Liver (tissue), 8 donors: ENCODE measurements at regions not wholly inside any gene's neighbourhood (a gene's known extent, or its start where the extent isn't known, plus 50 kb on each side); places are given as distances from the start of the nearest gene placed in this dataset.

ENCODE experiments used
- DNase-seq: peaks from one replicate; pipeline ENCODE4 v3.0.0-alpha.2; 2017; ENCODE audit warnings: low spot score
- H3K27ac ChIP-seq, 2 donors: one replicate each; pipeline ENCODE4 v1.7.0; 2013; ENCODE audit warnings: inconsistent platforms in 2 of 2, low read length in 2 of 2, control low read depth in 1 of 2, low read depth in 1 of 2, mild to moderate bottlenecking in 1 of 2
- H3K27me3 ChIP-seq, 4 donors: one replicate each; pipeline versions ENCODE4 v1.6.1 to v1.7.0; 2013; ENCODE audit warnings: low read length in 3 of 4, inconsistent platforms in 1 of 4, mild to moderate bottlenecking in 1 of 4, moderate library complexity in 1 of 4; ENCODE audit not compliant: control insufficient read depth in 4 of 4, insufficient read depth in 4 of 4
- H3K36me3 ChIP-seq, 4 donors: one replicate each; pipeline versions ENCODE4 v1.6.1 to v1.7.0; 2013; ENCODE audit warnings: low read length in 3 of 4, mild to moderate bottlenecking in 3 of 4, low read depth in 1 of 4, moderate library complexity in 1 of 4; ENCODE audit not compliant: control insufficient read depth in 4 of 4, insufficient read depth in 3 of 4
- H3K4me1 ChIP-seq, 4 donors: one replicate each; pipeline versions ENCODE4 v1.6.1 to v1.7.0; 2013; ENCODE audit warnings: low read length in 3 of 4, mild to moderate bottlenecking in 3 of 4, moderate library complexity in 1 of 4; ENCODE audit not compliant: control insufficient read depth in 4 of 4, insufficient read depth in 4 of 4
- H3K4me3 ChIP-seq, 3 donors: one replicate each; pipeline versions ENCODE4 v1.6.1 to v1.7.0; 2013; ENCODE audit warnings: low read length in 3 of 3, control low read depth in 1 of 3, low read depth in 1 of 3, mild to moderate bottlenecking in 1 of 3
- H3K9ac ChIP-seq, 2 donors: one replicate each; pipeline ENCODE4 v1.7.0; 2013; ENCODE audit warnings: low read length in 2 of 2, mild to moderate bottlenecking in 2 of 2, moderate library complexity in 2 of 2, control low read depth in 1 of 2, low read depth in 1 of 2
- H3K9me3 ChIP-seq, 4 donors: one replicate each; pipeline versions ENCODE4 v1.6.1 to v1.7.0; 2013; ENCODE audit warnings: low read length in 3 of 4; ENCODE audit not compliant: control insufficient read depth in 4 of 4
- ATF3 ChIP-seq: IDR thresholded peaks from 2 replicates; pipeline ENCODE4 v1.6.1; 2016; ENCODE audit warnings: antibody characterized with exemption
- CTCF ChIP-seq: fragments of 150-350 bp; IDR thresholded peaks from 2 replicates; pipeline ENCODE4 v1.5.1; 2017; ENCODE audit warnings: improper control_type of control experiment, low read depth, low read length; ENCODE audit not compliant: missing input control
- EGR1 ChIP-seq, 2 donors: IDR thresholded peaks; 2 replicates each; pipeline ENCODE4 v1.6.1; 2016 to 2018; ENCODE audit warnings: antibody characterized with exemption in 2 of 2, low read depth in 2 of 2
- FOXA1 ChIP-seq: IDR thresholded peaks from 2 replicates; pipeline ENCODE4 v1.6.1; 2016; ENCODE audit warnings: antibody characterized with exemption
- FOXA2 ChIP-seq: IDR thresholded peaks from 2 replicates; pipeline ENCODE4 v1.6.1; 2016; ENCODE audit warnings: antibody characterized with exemption
- GABPA ChIP-seq, 2 donors: IDR thresholded peaks in 1 of 2; conservative IDR thresholded peaks in 1 of 2; 2 replicates each; pipeline ENCODE4 v1.6.1; 2016; ENCODE audit warnings: antibody characterized with exemption in 2 of 2, mild to moderate bottlenecking in 1 of 2, moderate library complexity in 1 of 2
- HNF4A ChIP-seq, 2 donors: conservative IDR thresholded peaks; 2 replicates each; pipeline ENCODE4 v1.6.1; 2016; ENCODE audit warnings: antibody characterized with exemption in 2 of 2, mild to moderate bottlenecking in 2 of 2
- MAX ChIP-seq: IDR thresholded peaks from 2 replicates; pipeline ENCODE4 v1.6.1; 2016; ENCODE audit warnings: antibody characterized with exemption
- NR2F2 ChIP-seq: IDR thresholded peaks from 2 replicates; pipeline ENCODE4 v1.6.1; 2016; ENCODE audit warnings: antibody characterized with exemption
- REST ChIP-seq: IDR thresholded peaks from 2 replicates; pipeline ENCODE4 v1.6.1; 2016; ENCODE audit warnings: antibody characterized with exemption, mild to moderate bottlenecking
- RXRA ChIP-seq, 2 donors: IDR thresholded peaks; 2 replicates each; pipeline ENCODE4 v1.6.1; 2017 to 2018; ENCODE audit warnings: antibody characterized with exemption in 2 of 2, mild to moderate bottlenecking in 1 of 2
- SP1 ChIP-seq: IDR thresholded peaks from 2 replicates; pipeline ENCODE4 v1.6.1; 2018; ENCODE audit warnings: antibody characterized with exemption, mild to moderate bottlenecking
- TAF1 ChIP-seq: conservative IDR thresholded peaks from 2 replicates; pipeline ENCODE4 v1.6.1; 2016; ENCODE audit warnings: antibody characterized with exemption, mild to moderate bottlenecking
- YY1 ChIP-seq: IDR thresholded peaks from 2 replicates; pipeline ENCODE4 v1.6.1; 2016; ENCODE audit warnings: antibody characterized with exemption, mild to moderate bottlenecking
- WGBS: extraction: QIAGEN DNeasy Blood & Tissue Kit; methylation state at CpG from one replicate; pipeline ENCODE4 v1.1.7; 2013; 5-methylcytosine and 5-hydroxymethylcytosine counted together
- donor health status: healthy.
- donor health status: healthy.
- donor health status: healthy.
- donor health status: healthy.
- donor health status: healthy.

- Histone ChIP-seq H3K4me3 (no peak overlapping the region), H3K27ac (no peak overlapping the region), H3K9me3 (peaks cover 0 to 3% (median 0%) of the 10 kb centered on the region in 4 donors), H3K27me3 (no peaks in the 10 kb centered on the region), H3K36me3 (no peaks in the 10 kb centered on the region), H3K4me1 (no peaks in the 10 kb centered on the region), H3K9ac (no peak overlapping the region)
- 89% methylated on average over 1 of the region's 1 CpG for WGBS
- no peak for TF ChIP-seq GABPA (IDR thresholded peaks at IDR 0.05 in 1 of 2, conservative IDR thresholded peaks at IDR 0.05 in 1 of 2)
- no peak for TF ChIP-seq TAF1
- no peak for TF ChIP-seq HNF4A (conservative IDR thresholded peaks at IDR 0.05)
- no peak for TF ChIP-seq SP1
- DNase-seq = no peak
Measured at GRCh38 chr5:12459326-12459725, 555.1 kb upstream of the CTNND2 start.

GRCh38 chr5:12419075-12419474 is 514.8 kb upstream of the CTNND2 start:
- Histone ChIP-seq H3K27me3 (no peaks in the 10 kb centered on the region), H3K9me3 (peaks cover 0 to 2% (median 0%) of the 10 kb centered on the region in 4 donors), H3K27ac (no peak overlapping the region), H3K36me3 (no peaks in the 10 kb centered on the region), H3K4me1 (no peaks in the 10 kb centered on the region), H3K9ac (no peak overlapping the region), H3K4me3 (no peak overlapping the region)
- 83% methylated on average over 2 of the region's 2 CpGs for WGBS
- TF ChIP-seq YY1 = no peak
- no peak for DNase-seq

- WGBS = 61% methylated on average over 5 of the region's 5 CpGs
- Histone ChIP-seq H3K36me3 (no peaks in the 10 kb centered on the region), H3K27ac (no peak overlapping the region), H3K4me1 (no peaks in the 10 kb centered on the region), H3K4me3 (no peak overlapping the region), H3K9ac (no peak overlapping the region), H3K9me3 (no peaks in the 10 kb centered on the region), H3K27me3 (no peaks in the 10 kb centered on the region)
- TF ChIP-seq FOXA2 (no peak), RXRA (IDR thresholded peaks at IDR 0.05) (no peak), SP1 (no peak), NR2F2 (no peak), TAF1 (no peak), ATF3 (no peak), MAX (no peak), HNF4A (conservative IDR thresholded peaks at IDR 0.05) (no peak), FOXA1 (no peak), CTCF (no peak), EGR1 (IDR thresholded peaks at IDR 0.05; ENCODE audit: low read depth in 2 of 2) (no peak)
- DNase-seq = no peak
Measured at GRCh38 chr5:12413585-12413984, 509.3 kb upstream of the CTNND2 start.

GRCh38 chr5:12413075-12413474 is 508.8 kb upstream of the CTNND2 start:
- H3K4me3 ChIP-seq = no peak overlapping the region
- no peak for TF ChIP-seq TAF1
- no peak for TF ChIP-seq MAX
- no peak for TF ChIP-seq EGR1 (IDR thresholded peaks at IDR 0.05; ENCODE audit: low read depth in 2 of 2)
- no peak for TF ChIP-seq HNF4A (conservative IDR thresholded peaks at IDR 0.05)
- no peak for TF ChIP-seq SP1
- no peak for TF ChIP-seq REST
- no peak for TF ChIP-seq ATF3
- no peak for TF ChIP-seq FOXA1
- no peak for TF ChIP-seq FOXA2
- TF ChIP-seq CTCF = no peak
- TF ChIP-seq GABPA (IDR thresholded peaks at IDR 0.05 in 1 of 2, conservative IDR thresholded peaks at IDR 0.05 in 1 of 2) = no peak

More at GRCh38 chr5:12413075-12413474, 508.8 kb upstream of the CTNND2 start:
- Histone ChIP-seq H3K27me3 (no peaks in the 10 kb centered on the region), H3K9me3 (no peaks in the 10 kb centered on the region), H3K27ac (no peak overlapping the region), H3K4me1 (no peaks in the 10 kb centered on the region), H3K36me3 (no peaks in the 10 kb centered on the region), H3K9ac (no peak overlapping the region)
- 87% methylated on average over 2 of the region's 2 CpGs for WGBS
- no peak for DNase-seq
